ENCODE measurements at regions not wholly inside any gene's neighbourhood (a gene's known extent, or its start where the extent isn't known, plus 50 kb on each side); places are given as distances from the start of the nearest gene placed in this dataset.

DNA sequence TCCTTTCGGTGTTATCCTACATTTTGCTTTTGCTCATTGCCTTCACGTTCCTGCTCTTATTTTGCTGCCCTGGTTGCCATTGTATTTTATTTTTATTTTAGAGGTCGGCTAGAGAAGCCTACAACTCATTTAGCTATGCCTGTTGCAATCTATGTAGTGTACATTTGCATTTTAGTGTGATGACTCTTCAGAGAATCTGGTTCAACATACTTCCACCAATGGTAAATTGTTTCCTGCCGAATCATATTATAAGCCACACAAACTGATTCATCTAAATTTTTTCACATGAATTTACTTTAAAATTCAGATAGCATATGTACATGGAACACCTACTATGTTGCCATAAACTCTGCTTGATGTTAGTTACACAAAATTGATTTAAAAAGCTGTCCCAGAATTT, 1596.9 kb downstream of the PLA2G4A start:
- DNase-seq (ENCODE audit: low read depth) = peak; percentile 78

- peak; percentile 29 for DNase-seq (ENCODE audit: low read depth)
These were observed 1597.8 kb downstream of the PLA2G4A start for GRCh38 chr1:188426561-188426960.

DNA sequence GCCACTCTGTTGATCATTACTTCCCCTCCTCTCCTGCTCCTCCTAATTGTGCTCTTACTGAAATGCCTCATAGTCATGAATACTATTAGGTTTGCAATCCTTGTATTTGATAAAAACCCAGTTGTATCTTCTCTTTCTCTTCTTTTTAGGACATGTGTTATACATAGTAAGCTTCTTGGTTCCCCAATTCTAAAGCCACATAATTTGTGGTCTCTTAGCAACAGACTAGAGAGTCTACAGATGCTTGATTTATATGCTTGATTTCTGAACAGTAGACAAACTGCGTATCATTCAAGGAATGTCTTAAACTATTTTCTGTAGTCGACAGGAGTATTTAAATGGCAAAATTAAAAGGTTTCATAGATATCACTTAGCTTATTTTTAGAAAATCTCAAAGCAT, 1598.9 kb downstream of the PLA2G4A start:
- DNase-seq (ENCODE audit: low read depth) = no peak

- DNase-seq (ENCODE audit: low read depth) = no peak
These were observed 1600.6 kb downstream of the PLA2G4A start for GRCh38 chr1:188429386-188429785.

GRCh38 chr1:188432427-188432826, 1603.7 kb downstream of the PLA2G4A start:
- no peak for DNase-seq (ENCODE audit: low read depth)

DNA sequence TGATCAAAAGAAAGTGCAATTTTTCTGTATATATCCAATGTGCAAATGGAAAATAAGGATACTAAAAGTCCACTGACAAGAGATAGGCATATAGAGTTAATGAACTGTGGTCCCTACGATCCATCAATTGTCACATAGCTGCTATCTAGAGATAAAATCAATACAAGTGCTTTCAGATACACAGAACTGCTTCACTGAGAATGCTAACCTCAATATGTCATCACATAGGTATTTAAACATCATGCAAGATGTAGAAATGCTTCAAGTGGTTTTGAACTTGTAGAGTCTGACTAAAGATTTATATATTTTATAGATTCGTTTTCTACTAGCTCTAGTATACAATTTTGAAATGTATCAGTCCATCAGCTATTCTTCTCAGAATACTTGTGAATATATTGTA, 1604.7 kb downstream of the PLA2G4A start:
- peak; percentile 72 for DNase-seq (ENCODE audit: low read depth)

GRCh38 chr1:188444526-188444925, 1615.8 kb downstream of the PLA2G4A start:
- no peak for DNase-seq (ENCODE audit: low read depth)

GRCh38 chr1:188462837-188463236, 1634.1 kb downstream of the PLA2G4A start:
- no peak for DNase-seq (ENCODE audit: low read depth)

GRCh38 chr1:188463919-188464318, 1635.2 kb downstream of the PLA2G4A start:
- DNase-seq (ENCODE audit: low read depth) = no peak

DNA sequence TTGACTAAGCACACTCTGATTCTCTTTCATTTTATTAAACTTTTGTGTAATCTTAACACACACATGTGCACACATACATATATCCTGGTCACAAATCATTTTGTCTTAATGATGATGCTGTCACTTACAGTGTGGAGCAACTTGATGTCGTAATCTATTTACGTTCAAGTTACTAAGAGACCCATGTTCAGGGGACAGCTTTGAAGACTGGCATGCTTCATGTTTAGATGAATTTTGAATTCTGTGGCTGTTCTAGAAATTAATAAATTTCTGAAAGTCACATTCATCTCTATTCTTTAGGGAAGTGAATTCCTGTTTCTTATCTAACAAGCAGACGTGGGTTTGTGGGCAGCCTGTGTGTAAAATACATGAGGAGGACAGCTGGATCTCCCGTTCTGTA, 1637.8 kb downstream of the PLA2G4A start:
- DNase-seq (ENCODE audit: low read depth) = no peak

DNA sequence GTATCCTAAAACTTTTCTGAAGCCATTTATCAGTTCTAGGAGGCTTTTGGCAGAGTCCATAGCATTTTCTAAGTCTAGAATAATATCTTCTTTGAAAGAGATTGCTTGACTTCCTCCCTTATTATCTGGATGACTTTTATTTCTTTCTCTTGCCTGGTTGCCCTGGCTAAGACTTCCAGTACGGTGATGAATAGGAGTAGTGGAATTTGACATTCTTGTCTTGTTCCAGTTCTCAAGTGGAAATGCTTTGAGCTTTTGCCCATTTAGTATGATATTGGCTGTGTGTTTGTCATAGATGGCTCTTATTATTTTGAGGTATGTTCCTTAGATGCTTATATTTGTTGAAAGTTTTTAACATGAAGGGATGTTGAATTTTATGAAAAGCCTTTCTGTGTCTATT, 1647.9 kb downstream of the PLA2G4A start:
- DNase-seq (ENCODE audit: low read depth) = no peak

DNA sequence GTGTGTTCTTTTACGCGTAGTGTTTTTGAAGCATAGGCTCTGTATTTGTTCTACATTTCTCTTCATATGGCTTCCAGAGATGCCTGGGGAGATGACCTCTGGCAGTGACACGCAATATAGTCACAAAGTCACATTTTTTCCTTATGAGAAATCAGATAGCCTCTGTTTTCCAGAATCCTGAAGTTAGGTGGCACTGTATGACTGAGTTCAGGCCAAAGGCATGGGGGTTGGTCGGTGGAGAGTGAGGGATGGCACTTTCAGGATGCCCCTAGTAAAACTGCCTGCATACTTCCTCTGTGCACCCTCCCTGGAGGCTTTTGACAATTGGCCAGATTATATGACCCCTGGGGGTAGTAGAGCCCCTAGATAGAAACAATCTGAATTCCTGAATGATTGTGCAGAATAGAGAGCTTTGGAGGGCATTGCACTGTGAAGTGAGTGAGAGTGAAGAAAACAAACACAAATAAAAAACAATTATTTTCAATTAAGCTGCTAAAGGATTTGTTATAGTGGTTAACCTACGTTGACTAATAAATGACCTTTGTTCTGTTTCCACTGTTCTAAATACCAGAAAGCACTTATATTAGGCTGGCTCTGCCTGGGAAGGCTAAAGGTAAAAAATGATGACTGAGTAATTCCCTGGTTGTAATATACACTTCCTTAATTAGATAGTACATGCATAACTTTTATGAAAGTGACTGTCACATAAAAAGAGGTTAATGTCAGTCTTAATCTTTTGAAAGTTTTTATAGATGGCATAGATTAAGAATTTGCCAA, 1660.8 kb downstream of the PLA2G4A start:
- DNase-seq (ENCODE audit: low read depth) = peak; percentile 69

DNA sequence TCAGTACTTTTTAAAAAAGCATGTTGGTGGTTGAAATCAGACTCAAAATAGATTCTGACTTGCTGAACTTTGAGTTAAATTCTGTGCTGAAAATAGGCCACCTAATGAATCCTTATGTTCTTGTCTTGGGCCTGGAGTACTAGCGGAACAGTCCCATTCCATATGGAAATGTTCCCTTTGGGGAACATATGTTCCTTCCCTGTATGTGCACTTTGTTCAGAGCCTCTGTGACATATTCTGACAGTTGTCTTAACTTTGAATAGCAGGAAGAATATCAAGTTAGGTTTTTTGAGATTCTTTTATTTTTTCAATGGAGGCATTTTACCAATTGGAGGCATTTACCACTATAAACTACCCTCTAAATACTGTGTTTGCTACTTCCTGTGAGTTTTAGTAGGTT, 1667.8 kb downstream of the PLA2G4A start:
- no peak for DNase-seq (ENCODE audit: low read depth)

DNA sequence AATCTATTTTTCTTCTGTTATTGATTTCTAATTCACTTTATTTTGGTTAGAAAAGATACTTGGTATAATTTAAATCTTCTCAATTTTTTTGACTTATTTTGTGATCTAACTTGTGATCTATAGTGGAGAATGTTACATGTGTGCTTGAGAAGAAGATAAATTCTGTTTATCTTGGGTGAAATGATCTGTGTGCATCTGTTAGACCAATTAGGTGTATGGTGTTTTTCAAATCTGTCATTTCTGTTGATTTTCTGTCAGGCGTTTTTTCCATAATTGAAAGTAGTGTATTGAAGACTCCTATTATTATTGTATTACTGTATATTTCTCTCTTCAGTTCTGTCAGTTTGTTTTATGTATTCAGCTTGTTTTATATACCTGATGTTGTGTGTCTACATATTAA, 1668.3 kb downstream of the PLA2G4A start:
- no peak for DNase-seq (ENCODE audit: low read depth)

- no peak for DNase-seq (ENCODE audit: low read depth)
These were observed 1670.9 kb downstream of the PLA2G4A start for GRCh38 chr1:188499690-188500089.

GRCh38 chr1:188514917-188515316, 1686.2 kb downstream of the PLA2G4A start:
- no peak for DNase-seq (ENCODE audit: low read depth)

GRCh38 chr1:188517139-188517538, 1688.4 kb downstream of the PLA2G4A start:
- no peak for DNase-seq (ENCODE audit: low read depth)

DNA sequence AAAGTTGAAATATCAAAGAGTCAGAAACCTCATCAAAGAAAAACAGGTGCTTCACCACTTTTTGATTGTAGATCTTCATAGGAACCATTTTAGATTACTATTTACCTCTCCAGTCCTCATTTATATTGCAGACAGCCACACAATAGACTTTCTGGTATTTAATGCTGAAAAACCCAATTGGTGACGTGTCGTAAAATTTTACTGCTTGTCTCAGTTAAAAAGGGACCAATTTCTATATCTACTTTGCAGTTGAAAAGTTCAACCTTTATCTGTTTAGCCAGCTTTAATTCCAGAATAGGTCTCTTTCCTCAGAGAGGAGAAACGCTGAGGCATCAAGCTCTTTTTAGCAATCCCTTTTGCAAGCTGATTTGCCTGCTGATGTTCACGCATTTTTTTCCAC, 1722.4 kb downstream of the PLA2G4A start:
- DNase-seq (ENCODE audit: low read depth) = no peak

DNA sequence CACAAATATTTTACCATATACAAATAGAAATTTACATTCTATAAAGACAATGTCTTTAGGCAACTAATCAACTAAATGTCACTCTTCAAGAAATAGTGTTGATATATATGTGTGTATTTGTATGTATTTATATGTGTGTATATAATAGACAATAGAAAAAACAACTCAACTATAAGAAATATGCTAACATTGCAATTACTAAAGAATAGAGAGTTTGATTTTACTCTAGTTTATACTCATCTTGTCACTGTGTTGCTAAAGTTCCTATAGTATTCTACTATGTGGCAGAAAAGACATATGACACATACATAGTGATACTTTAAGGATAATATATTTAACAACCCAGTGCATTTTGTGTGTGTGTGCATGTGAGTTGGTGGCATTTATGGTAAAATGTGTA, 1728.3 kb downstream of the PLA2G4A start:
- no peak for DNase-seq (ENCODE audit: low read depth)

GRCh38 chr1:188582911-188583532, 1754.3 kb downstream of the PLA2G4A start:
- no peak for DNase-seq (ENCODE audit: low read depth)

GRCh38 chr1:188584119-188584518, 1755.4 kb downstream of the PLA2G4A start:
- DNase-seq (ENCODE audit: low read depth) = no peak

DNA sequence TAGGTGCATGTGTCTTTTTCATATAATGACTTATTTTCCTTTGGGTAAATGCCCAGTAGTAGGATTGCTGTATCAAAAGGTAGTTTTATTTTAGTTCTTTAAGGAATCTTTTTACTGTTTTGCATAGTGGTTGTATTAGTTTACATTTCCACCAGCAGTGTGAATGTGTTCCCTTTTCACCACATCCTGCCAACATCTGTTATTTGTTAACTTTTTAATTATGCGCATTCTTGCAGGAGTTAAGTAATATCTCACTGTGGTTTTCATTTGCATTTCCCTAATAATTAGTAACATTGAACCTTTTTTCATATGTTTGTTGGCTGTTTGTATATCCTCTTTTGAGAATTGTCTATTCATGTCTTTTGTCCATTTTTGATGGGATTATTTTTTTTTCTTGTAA, 1761.9 kb downstream of the PLA2G4A start:
- DNase-seq (ENCODE audit: low read depth) = no peak

DNA sequence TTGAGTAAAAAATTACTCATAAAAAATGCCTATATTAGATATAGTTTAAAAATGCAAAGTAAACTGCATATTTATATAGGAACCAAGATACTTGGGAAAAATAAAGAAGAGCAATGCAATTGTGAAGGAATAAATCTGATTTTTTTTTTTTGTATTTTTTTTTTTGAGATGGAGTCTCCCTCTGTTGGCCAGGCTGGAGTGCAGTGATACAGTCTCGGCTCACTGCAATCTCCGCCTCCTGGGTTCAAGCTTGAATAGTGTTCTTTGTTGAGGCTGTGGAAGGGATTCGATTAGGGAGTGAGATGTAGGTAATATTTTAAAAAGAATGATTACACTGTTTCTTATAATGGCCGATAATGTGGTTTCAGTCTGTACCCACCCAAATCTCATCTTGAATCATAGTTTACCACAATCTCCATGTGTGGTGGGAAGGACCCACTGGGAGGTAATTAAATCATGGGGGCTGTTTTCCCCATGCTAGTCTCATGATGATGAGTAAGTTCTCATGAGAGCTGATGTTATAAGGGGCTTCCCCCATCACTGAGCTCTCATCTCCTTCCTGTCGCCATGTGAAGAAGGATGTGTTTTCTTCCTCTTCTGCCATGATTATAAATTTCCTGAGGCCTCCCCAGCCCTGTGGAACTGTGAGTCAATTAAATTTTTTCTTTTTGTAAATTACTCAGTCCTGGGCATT, 1765.9 kb downstream of the PLA2G4A start:
- DNase-seq (ENCODE audit: low read depth) = no peak

Data from HS-5 (cell line).